Loucy (cell line): ENCODE measurements at regions not wholly inside any gene's neighbourhood (a gene's known extent, or its start where the extent isn't known, plus 50 kb on each side); places are given as distances from the start of the nearest gene placed in this dataset.

Experiments used
- EZH2phosphoT487 ChIP-seq: fragments of 200-600 bp; IDR thresholded peaks from 2 replicates; pipeline ENCODE4 v1.6.1; 2018; ENCODE audit warnings: antibody characterized with exemption, mild to moderate bottlenecking, moderate library complexity, borderline replicate concordance
- TF ChIP-seq, protein P1 (sequence below): fragments of 200-600 bp; sonication (generic); conservative IDR thresholded peaks from 2 replicates; pipeline ENCODE4 v1.5.1; 2014; ENCODE audit warnings: mild to moderate bottlenecking, antibody characterized with exemption, low read length

DNA sequence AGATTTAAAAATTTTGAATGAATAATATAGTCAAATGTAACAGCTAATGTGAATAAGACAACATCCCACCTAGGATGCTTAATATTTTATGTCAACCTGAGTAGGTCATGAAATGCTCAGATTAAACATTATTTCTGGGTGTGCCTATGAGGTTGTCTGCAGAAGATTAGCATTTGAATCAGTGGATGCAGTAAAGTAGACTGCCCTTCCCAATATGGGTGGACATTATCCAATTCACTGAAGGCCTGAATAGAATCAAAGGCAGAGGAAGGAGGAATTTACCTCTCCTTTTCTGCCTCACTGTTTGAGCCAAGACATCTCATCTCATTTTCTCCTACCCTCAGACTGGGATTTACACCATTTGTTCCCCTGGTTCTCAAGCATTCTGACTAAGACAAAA lies 1582.3 kb downstream of the EFNA5 start:
- TF ChIP-seq, protein P1, sequence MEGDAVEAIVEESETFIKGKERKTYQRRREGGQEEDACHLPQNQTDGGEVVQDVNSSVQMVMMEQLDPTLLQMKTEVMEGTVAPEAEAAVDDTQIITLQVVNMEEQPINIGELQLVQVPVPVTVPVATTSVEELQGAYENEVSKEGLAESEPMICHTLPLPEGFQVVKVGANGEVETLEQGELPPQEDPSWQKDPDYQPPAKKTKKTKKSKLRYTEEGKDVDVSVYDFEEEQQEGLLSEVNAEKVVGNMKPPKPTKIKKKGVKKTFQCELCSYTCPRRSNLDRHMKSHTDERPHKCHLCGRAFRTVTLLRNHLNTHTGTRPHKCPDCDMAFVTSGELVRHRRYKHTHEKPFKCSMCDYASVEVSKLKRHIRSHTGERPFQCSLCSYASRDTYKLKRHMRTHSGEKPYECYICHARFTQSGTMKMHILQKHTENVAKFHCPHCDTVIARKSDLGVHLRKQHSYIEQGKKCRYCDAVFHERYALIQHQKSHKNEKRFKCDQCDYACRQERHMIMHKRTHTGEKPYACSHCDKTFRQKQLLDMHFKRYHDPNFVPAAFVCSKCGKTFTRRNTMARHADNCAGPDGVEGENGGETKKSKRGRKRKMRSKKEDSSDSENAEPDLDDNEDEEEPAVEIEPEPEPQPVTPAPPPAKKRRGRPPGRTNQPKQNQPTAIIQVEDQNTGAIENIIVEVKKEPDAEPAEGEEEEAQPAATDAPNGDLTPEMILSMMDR, result no peak
- TF ChIP-seq EZH2phosphoT487, result no peak
